GM12878 (cell line): ENCODE measurements at regions not wholly inside any gene's neighbourhood (a gene's known extent, or its start where the extent isn't known, plus 50 kb on each side); places are given as distances from the start of the nearest gene placed in this dataset.

Source experiments
- ATAC-seq: fragments of 200-7000 bp; cut with Tn5 transposase; 3 replicates; pipeline ENCODE4 v1.9.1; 2020; ENCODE audit warnings: mild to moderate bottlenecking, moderate library complexity
- BruUV-seq: library from RNA; stranded (reverse); fragments of 400-500 nt; replicated peaks from 2 replicates; lab custom pipeline; 2021; lab: Mats Ljungman, UMichigan
- CTCF ChIA-PET: fragments of 300-600 bp; sonication (Branson Sonifier 250); formaldehyde crosslinking; extraction: SDS; loops from one replicate; lab custom pipeline; 2021; ENCODE audit warnings: inconsistent platforms; lab: Yijun Ruan, JAX
- POLR2A ChIA-PET: fragments of 350-600 bp; formaldehyde crosslinking; extraction: SDS; loops from one replicate; lab custom pipeline; 2021; ENCODE audit warnings: inconsistent platforms; lab: Charles Lee
- RAD21 ChIA-PET: fragments of 300-600 bp; sonication (Branson Sonifier 250); formaldehyde crosslinking; loops from one replicate; lab custom pipeline; 2023; ENCODE audit warnings: antibody characterized with exemption; ENCODE audit not compliant: unreplicated experiment; lab: Charles Lee
- SMC1A ChIA-PET: fragments of 300-600 bp; sonication (Branson Sonifier 250); formaldehyde crosslinking; loops from one replicate; lab custom pipeline; 2023; ENCODE audit not compliant: unreplicated experiment, uncharacterized antibody; lab: Charles Lee
- DNase-seq: peaks from one replicate; pipeline ENCODE4 v3.0.0-alpha.2; 2011; ENCODE audit warnings: low read depth, low spot score
- FAIRE-seq: peaks from 3 replicates; lab custom pipeline; 2011; peaks lifted over from hg19 to GRCh38; lab: Jason Lieb, UNC
- H2AFZ ChIP-seq: 2 replicates; pipeline ENCODE4 v1.6.0; 2011; ENCODE audit warnings: low read depth, low read length, control low read depth; ENCODE audit not compliant: control insufficient read depth
- H3K27ac ChIP-seq: 2 replicates; pipeline ENCODE4 v1.5.1; 2011; ENCODE audit warnings: control low read depth; ENCODE audit not compliant: control insufficient read depth, insufficient read depth
- H3K27me3 ChIP-seq, 2 experiments: replicated peaks in 1 of 2; 2 replicates each; pipeline versions ENCODE4 v1.6.0 to v1.6.1; 2011; ENCODE audit warnings: low read length in 1 of 2; ENCODE audit not compliant: control insufficient read depth in 2 of 2, insufficient read depth in 2 of 2
- H3K36me3 ChIP-seq, 2 experiments: 2 replicates each; pipeline ENCODE4 v1.5.1; 2011; ENCODE audit warnings: low read length in 1 of 2; ENCODE audit not compliant: control insufficient read depth in 2 of 2, insufficient read depth in 2 of 2
- H3K4me1 ChIP-seq: 2 replicates; pipeline ENCODE4 v1.6.1; 2011; ENCODE audit warnings: mild to moderate bottlenecking, low read length, moderate library complexity, mixed read lengths; ENCODE audit not compliant: control insufficient read depth, insufficient read depth
- H3K4me2 ChIP-seq: 2 replicates; pipeline ENCODE4 v1.6.0; 2011; ENCODE audit warnings: control low read depth; ENCODE audit not compliant: control insufficient read depth, insufficient read depth
- H3K4me3 ChIP-seq: fragments of 200-600 bp; sonication (generic); 2 replicates; pipeline ENCODE4 v1.5.1; 2016
- H3K79me2 ChIP-seq: 2 replicates; pipeline ENCODE4 v1.6.0; 2011; ENCODE audit warnings: low read length; ENCODE audit not compliant: control insufficient read depth, insufficient read depth
- H3K9ac ChIP-seq: 2 replicates; pipeline ENCODE4 v1.8.0; 2011; ENCODE audit warnings: low read length, control low read depth, mixed read lengths; ENCODE audit not compliant: control insufficient read depth, insufficient read depth
- H3K9me3 ChIP-seq: replicated peaks from 3 replicates; pipeline ENCODE4 v1.5.1; 2011; ENCODE audit warnings: mild to moderate bottlenecking, low read length; ENCODE audit not compliant: control insufficient read depth, insufficient read depth
- H4K20me1 ChIP-seq: 2 replicates; pipeline ENCODE4 v1.6.0; 2011; ENCODE audit not compliant: control insufficient read depth, insufficient read depth
- CHD1 ChIP-seq: IDR thresholded peaks from 2 replicates; pipeline ENCODE4 v1.6.1; 2012; ENCODE audit warnings: low read depth, low read length, improper control_type of control experiment
- NFXL1 ChIP-seq: fragments of 450-650 bp; IDR thresholded peaks from 2 replicates; pipeline ENCODE4 v1.6.1; 2017; ENCODE audit warnings: antibody characterized with exemption, mild to moderate bottlenecking, borderline replicate concordance
- PAX5 ChIP-seq: IDR thresholded peaks from 2 replicates; pipeline ENCODE4 v1.6.1; 2011; ENCODE audit warnings: low read depth, low read length, borderline replicate concordance
- RELA ChIP-seq: fragments of 450-650 bp; IDR thresholded peaks from 2 replicates; pipeline ENCODE4 v1.8.0; 2014; ENCODE audit warnings: borderline replicate concordance; ENCODE audit not compliant: partially characterized antibody
- YBX1 ChIP-seq: fragments of 450-650 bp; IDR thresholded peaks from 2 replicates; pipeline ENCODE4 v1.6.1; 2016; ENCODE audit warnings: antibody characterized with exemption
- WGBS: methylation state at CpG from one replicate; pipeline ENCODE4 v1.1.6; 2016; ENCODE audit warnings: low lambda C conversion rate; ENCODE audit not compliant: insufficient replicate concordance, insufficient coverage; ENCODE audit errors: missing lambda C conversion rate; 5-methylcytosine and 5-hydroxymethylcytosine counted together
- in situ Hi-C: fragments of 300-500 bp; cut with MboI; formaldehyde crosslinking; loops from 9 replicates; pipeline ENCODE4 v1.14.3; 2018; ENCODE audit warnings: mixed read lengths
- intact Hi-C: fragments of 100-400 bp; cut with micrococcal nuclease; formaldehyde crosslinking; loops from one replicate; pipeline ENCODE4 v1.14.2; 2022; ENCODE audit not compliant: unreplicated experiment
- TF ChIP-seq, protein P1 (sequence below): IDR thresholded peaks from 2 replicates; pipeline ENCODE4 v1.6.1; 2012; ENCODE audit warnings: low read depth, low read length, improper control_type of control experiment
- TF ChIP-seq, protein P2 (sequence below): fragments of 450-650 bp; IDR thresholded peaks from 2 replicates; pipeline ENCODE4 v1.6.1; 2016; ENCODE audit warnings: mild to moderate bottlenecking

DNA sequence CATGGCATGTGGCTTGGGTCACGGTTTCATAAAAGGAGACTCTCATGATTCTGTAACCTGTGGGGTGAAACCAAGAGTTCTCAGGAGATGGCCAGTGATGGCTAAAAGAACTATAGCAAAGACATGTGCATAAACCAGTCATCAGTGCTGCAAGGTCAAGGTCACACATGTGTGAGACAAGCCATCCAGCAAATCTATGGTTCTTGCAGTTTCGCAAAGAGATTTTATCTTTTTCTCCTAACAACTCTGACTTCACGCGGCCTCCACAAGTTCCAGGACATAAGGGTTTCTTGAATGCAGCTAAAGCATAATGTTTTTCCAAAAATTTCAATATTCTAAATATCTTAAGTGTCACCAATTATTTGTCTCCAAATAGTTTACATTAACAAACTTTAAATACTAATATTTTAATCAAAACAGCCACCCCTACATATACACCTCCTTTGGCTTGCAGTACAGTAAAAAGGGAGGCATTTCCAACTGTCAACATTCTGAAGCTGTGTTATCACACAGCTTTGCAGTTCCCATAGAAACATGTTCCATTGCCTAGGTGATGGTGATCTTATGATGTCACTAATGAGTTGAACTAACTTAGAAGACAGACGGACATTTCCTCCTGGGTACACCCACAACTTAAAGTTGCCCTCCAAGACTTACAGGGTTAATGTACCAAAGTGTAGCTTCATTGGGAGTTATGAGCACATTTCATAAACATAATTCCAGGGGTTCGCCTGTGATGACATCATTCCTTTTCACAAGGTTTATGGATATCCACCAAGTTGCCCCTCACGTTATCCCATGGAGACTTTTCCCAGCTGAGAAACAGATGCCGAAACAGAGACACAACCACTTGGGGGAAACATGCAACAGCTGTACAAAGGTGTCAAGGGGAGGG is 250.9 kb upstream of the PDE10A start:
- CTCF ChIA-PET, result no interaction called here
- Histone ChIP-seq H3K4me3 (no peak overlapping the region), H3K27ac (no peak overlapping the region), H3K9ac (no peak overlapping the region), H3K27me3 (peaks cover 0 to 2% of the 10 kb centered on the region in 2 experiments; a peak in 2 of 4 replicates), H4K20me1 (no peaks in the 10 kb centered on the region), H3K9me3 (no peaks in the 10 kb centered on the region), H3K36me3 (no peaks in the 10 kb centered on the region), H3K4me1 (no peaks in the 10 kb centered on the region), H3K79me2 (no peaks in the 10 kb centered on the region), H3K4me2 (no peak overlapping the region), H2AFZ (no peak overlapping the region)
- FAIRE-seq, result no peak
- no peak for DNase-seq
- intact Hi-C loops (no loop called here), in situ Hi-C loops (no loop called here)
- SMC1A ChIA-PET, result no interaction called here
- WGBS, result 36% methylated on average over 8 of the region's 8 CpGs
- TF ChIP-seq NFXL1, result no peak
- TF ChIP-seq YBX1, result no peak
- TF ChIP-seq, protein P1, sequence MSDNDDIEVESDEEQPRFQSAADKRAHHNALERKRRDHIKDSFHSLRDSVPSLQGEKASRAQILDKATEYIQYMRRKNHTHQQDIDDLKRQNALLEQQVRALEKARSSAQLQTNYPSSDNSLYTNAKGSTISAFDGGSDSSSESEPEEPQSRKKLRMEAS, result no peak
- TF ChIP-seq RELA, result no peak
- POLR2A ChIA-PET, result no interaction called here
- no TSS peak for BruUV-seq
- no peak for ATAC-seq
- RAD21 ChIA-PET, result no interaction called here

DNA sequence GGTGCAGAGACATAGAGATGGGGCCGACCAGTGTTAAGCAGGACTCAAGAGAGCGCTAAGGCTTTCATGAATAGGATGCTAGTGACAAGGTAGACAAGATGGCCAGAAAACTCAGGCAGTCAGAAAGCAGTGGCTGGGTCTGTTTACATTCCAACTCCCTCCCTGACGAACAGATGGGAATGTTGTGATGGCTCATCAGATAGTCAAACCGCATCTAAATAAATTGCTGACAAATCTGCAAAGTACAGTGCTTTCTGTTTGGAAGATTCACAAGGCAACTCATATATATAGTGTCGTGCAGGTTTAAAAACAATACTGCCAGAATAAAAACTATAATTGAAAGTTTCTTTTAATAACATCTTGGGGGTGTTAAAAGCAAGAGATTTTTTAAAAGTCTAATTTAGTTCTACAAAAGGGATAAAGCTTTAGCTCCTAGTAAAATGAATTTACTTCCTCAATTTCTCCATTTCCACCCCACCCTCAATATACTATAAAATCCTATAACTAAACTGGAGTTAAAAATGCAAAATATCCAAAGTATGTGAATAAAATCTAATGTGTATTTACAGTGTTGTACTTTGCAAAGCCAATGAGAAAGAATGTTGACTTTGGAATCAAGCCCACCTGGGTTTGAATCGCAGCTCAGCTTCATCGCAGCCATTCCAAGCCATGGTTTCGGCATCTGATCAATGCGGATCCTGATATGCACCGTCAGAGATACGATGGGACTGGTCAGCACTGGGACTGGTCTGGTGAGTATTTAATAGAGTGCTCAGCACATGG is 247.3 kb upstream of the PDE10A start:
- peaks cover 0 to 2% of the 10 kb centered on the region in 2 experiments; a peak in 1 of 4 replicates for H3K27me3 ChIP-seq
- intact Hi-C loops, result no loop called here
- ChIA-PET SMC1A (no interaction called here), CTCF (no interaction called here), RAD21 (no interaction called here)
- no peaks in the 10 kb centered on the region for H3K4me1 ChIP-seq
- no peak for ATAC-seq
- FAIRE-seq, result no peak
- no TSS peak for BruUV-seq
- H3K4me3 ChIP-seq, result no peak overlapping the region
- TF ChIP-seq CHD1, result no peak
- TF ChIP-seq, protein P2, sequence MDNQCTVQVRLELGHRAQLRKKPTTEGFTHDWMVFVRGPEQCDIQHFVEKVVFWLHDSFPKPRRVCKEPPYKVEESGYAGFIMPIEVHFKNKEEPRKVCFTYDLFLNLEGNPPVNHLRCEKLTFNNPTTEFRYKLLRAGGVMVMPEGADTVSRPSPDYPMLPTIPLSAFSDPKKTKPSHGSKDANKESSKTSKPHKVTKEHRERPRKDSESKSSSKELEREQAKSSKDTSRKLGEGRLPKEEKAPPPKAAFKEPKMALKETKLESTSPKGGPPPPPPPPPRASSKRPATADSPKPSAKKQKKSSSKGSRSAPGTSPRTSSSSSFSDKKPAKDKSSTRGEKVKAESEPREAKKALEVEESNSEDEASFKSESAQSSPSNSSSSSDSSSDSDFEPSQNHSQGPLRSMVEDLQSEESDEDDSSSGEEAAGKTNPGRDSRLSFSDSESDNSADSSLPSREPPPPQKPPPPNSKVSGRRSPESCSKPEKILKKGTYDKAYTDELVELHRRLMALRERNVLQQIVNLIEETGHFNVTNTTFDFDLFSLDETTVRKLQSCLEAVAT, result no peak
- no peak for TF ChIP-seq PAX5
- TF ChIP-seq, all 136 proteins: peak for 0
- WGBS, result 29% methylated on average over 11 of the region's 11 CpGs
- in situ Hi-C loops, result no loop called here
- POLR2A ChIA-PET, result no interaction called here
- H2AFZ ChIP-seq, result no peak overlapping the region
- H3K79me2 ChIP-seq, result no peaks in the 10 kb centered on the region
- H3K27ac ChIP-seq, result no peak overlapping the region
- H3K36me3 ChIP-seq, result no peaks in the 10 kb centered on the region
- no peak overlapping the region for H3K4me2 ChIP-seq
- H3K9me3 ChIP-seq, result no peaks in the 10 kb centered on the region
- H3K9ac ChIP-seq, result no peak overlapping the region
- no peak for DNase-seq
- no peaks in the 10 kb centered on the region for H4K20me1 ChIP-seq
